Heart right ventricle (tissue), 16 donors: ENCODE measurements at regions not wholly inside any gene's neighbourhood (a gene's known extent, or its start where the extent isn't known, plus 50 kb on each side); places are given as distances from the start of the nearest gene placed in this dataset.

Experiments used
- ATAC-seq, 8 donors: fragments of 200-7000 bp; cut with Tn5 transposase; one replicate each; pipeline ENCODE4 v1.9.1; 2020; ENCODE audit warnings: mild to moderate bottlenecking in 8 of 8, moderate library complexity in 8 of 8, moderate number of reproducible peaks in 1 of 8
- DNase-seq, 2 donors: peaks; one replicate each; pipeline ENCODE4 v3.0.0-alpha.2; 2020
- H3K27ac ChIP-seq, 10 donors: fragments of 200-600 bp; sonication (generic) in 2 of 10; one replicate each; pipeline versions ENCODE4 v1.5.0 to v1.8.0; 2020 to 2022; ENCODE audit warnings: mild to moderate bottlenecking in 3 of 10
- H3K27me3 ChIP-seq, 7 donors: fragments of 200-600 bp; one replicate each; pipeline ENCODE4 v1.8.0; 2021 to 2022; ENCODE audit warnings: mild to moderate bottlenecking in 2 of 7
- H3K36me3 ChIP-seq, 9 donors: fragments of 200-600 bp; sonication (generic) in 1 of 9; one replicate each; pipeline versions ENCODE4 v1.5.0 to v1.8.0; 2020 to 2022; ENCODE audit warnings: mild to moderate bottlenecking in 2 of 9
- H3K4me1 ChIP-seq, 9 donors: fragments of 200-600 bp; sonication (generic) in 1 of 9; one replicate each; pipeline versions ENCODE4 v1.5.0 to v1.8.0; 2020 to 2022; ENCODE audit warnings: mild to moderate bottlenecking in 4 of 9
- H3K4me3 ChIP-seq, 10 donors: fragments of 200-600 bp; sonication (generic) in 2 of 10; one replicate each; pipeline versions ENCODE4 v1.5.0 to v1.8.0; 2020 to 2022; ENCODE audit warnings: mild to moderate bottlenecking in 7 of 10, moderate library complexity in 2 of 10
- H3K9me3 ChIP-seq, 11 donors: fragments of 200-600 bp in 10 of 11; sonication (generic) in 2 of 11; one replicate each; pipeline versions ENCODE4 v1.5.0 to v1.8.0; 2013 to 2022; ENCODE audit warnings: mild to moderate bottlenecking in 2 of 11, control low read depth in 1 of 11, moderate library complexity in 1 of 11
- CTCF ChIP-seq, 9 donors: fragments of 200-600 bp; sonication (generic) in 2 of 9; IDR thresholded peaks; one replicate each; pipeline versions ENCODE4 v1.5.0 to v1.8.0; 2021 to 2022; ENCODE audit warnings: antibody characterized with exemption in 9 of 9, mild to moderate bottlenecking in 5 of 9, moderate library complexity in 1 of 9
- WGBS, 2 donors: extraction: QIAGEN DNeasy Blood & Tissue Kit; methylation state at CpG; one replicate each; pipeline ENCODE4 v1.1.7; 2013; ENCODE audit warnings: inconsistent platforms in 1 of 2; 5-methylcytosine and 5-hydroxymethylcytosine counted together
- intact Hi-C, 10 donors: fragments of 100-400 bp; cut with DNase I; formaldehyde crosslinking; loops; one replicate each; pipeline versions ENCODE4 v1.11.1 to v1.14.2; 2022
- donor health status: Arrhythmogenic right ventricular cardiomyopathy.
- donor health status: ischemic (EF 13 %, LVEDD 7.1; RV severe dilation, severe dysfunction).
- donor health status: healthy with polysubstance abuse.
- donor health status: DM: no; HTN: yes; CAD: no.
- donor health status: DM: no; HTN: no; CAD: no.
- donor health status: ischemic (EF 25% LVEDD 6.9; RV normal size, moderate dysfunction).
- donor health status: ischemic (EF 25% LVEDD 5.7; RV mildly dilated, moderate dysfunction).
- donor health status: healthy.
- donor health status: DM: yes; HTN: yes; CAD: no.
- donor health status: Ischemic cardiomyopathy.
- donor health status: ischemic (EF 35%, LVEDD 5.7; RV mildly dilated, moderate dysfunction).
- donor health status: nonischemic (EF 11% LVEDD 7.7; RV severe dilation, severe dysfunction).
- donor health status: DM: yes; HTN: yes; CAD: no.
- donor health status: PGD.
- donor health status: ischemic (EF 29% LVEDD 5.4; RV normal size, mild dysfunction).
- donor health status: nonischemic (EF 23%, LVEDD 6.1; RV moderate dilation, normal function).

- DNase-seq = no peak
- Histone ChIP-seq H3K4me1 (no peaks in the 10 kb centered on the region), H3K27me3 (no peaks in the 10 kb centered on the region), H3K36me3 (no peaks in the 10 kb centered on the region), H3K4me3 (no peak overlapping the region), H3K9me3 (no peaks in the 10 kb centered on the region), H3K27ac (no peak overlapping the region)
- ATAC-seq = no peak
- intact Hi-C loops = no loop called here
- TF ChIP-seq CTCF (IDR thresholded peaks at IDR 0.05) = no peak
These were observed 1290.3 kb upstream of the SORCS1 start for GRCh38 chr10:108454793-108455192.

GRCh38 chr10:108454224-108454623, 1289.7 kb upstream of the SORCS1 start:
- Histone ChIP-seq H3K4me3 (no peak overlapping the region), H3K27ac (no peak overlapping the region), H3K27me3 (no peaks in the 10 kb centered on the region), H3K4me1 (no peaks in the 10 kb centered on the region), H3K36me3 (no peaks in the 10 kb centered on the region), H3K9me3 (no peaks in the 10 kb centered on the region)
- no peak for DNase-seq
- no peak for ATAC-seq
- intact Hi-C loops = no loop called here
- WGBS, 2 donors = 81% methylated on average over 3 of the region's 3 CpGs
- no peak for TF ChIP-seq CTCF (IDR thresholded peaks at IDR 0.05)

GRCh38 chr10:108453166-108453565, 1288.7 kb upstream of the SORCS1 start:
- Histone ChIP-seq H3K4me1 (no peaks in the 10 kb centered on the region), H3K9me3 (no peaks in the 10 kb centered on the region), H3K27ac (no peak overlapping the region), H3K27me3 (no peaks in the 10 kb centered on the region), H3K4me3 (no peak overlapping the region), H3K36me3 (no peaks in the 10 kb centered on the region)
- ATAC-seq (no peak), DNase-seq (no peak)
- TF ChIP-seq CTCF (IDR thresholded peaks at IDR 0.05) = no peak
- intact Hi-C loops = no loop called here

- H3K4me3 ChIP-seq = no peak overlapping the region
- H3K4me1 ChIP-seq = no peaks in the 10 kb centered on the region
- no peak for TF ChIP-seq CTCF (IDR thresholded peaks at IDR 0.05)
- H3K36me3 ChIP-seq = no peaks in the 10 kb centered on the region
- DNase-seq = no peak
- no peaks in the 10 kb centered on the region for H3K27me3 ChIP-seq
- no peak for ATAC-seq
- no peaks in the 10 kb centered on the region for H3K9me3 ChIP-seq
- 79 to 84% methylated on average over 5 of the region's 5 CpGs for WGBS, 2 donors
- intact Hi-C loops = no loop called here
- H3K27ac ChIP-seq = no peak overlapping the region
These were observed 1288.0 kb upstream of the SORCS1 start for GRCh38 chr10:108452533-108452932.

GRCh38 chr10:108450280-108450679, 1285.8 kb upstream of the SORCS1 start:
- intact Hi-C loops = no loop called here
- Histone ChIP-seq H3K27ac (no peak overlapping the region), H3K27me3 (no peaks in the 10 kb centered on the region), H3K4me3 (no peak overlapping the region), H3K4me1 (no peaks in the 10 kb centered on the region), H3K9me3 (no peaks in the 10 kb centered on the region), H3K36me3 (no peaks in the 10 kb centered on the region)
- no peak for TF ChIP-seq CTCF (IDR thresholded peaks at IDR 0.05)
- DNase-seq (no peak), ATAC-seq (no peak)
- 67 to 75% methylated on average over 2 of the region's 2 CpGs for WGBS, 2 donors
